ENCODE measurements at regions not wholly inside any gene's neighbourhood (a gene's known extent, or its start where the extent isn't known, plus 50 kb on each side); places are given as distances from the start of the nearest gene placed in this dataset.

GRCh38 chr5:133681896-133682295 lies 69.6 kb upstream of the FSTL4 start:
- no peak for DNase-seq

DNA sequence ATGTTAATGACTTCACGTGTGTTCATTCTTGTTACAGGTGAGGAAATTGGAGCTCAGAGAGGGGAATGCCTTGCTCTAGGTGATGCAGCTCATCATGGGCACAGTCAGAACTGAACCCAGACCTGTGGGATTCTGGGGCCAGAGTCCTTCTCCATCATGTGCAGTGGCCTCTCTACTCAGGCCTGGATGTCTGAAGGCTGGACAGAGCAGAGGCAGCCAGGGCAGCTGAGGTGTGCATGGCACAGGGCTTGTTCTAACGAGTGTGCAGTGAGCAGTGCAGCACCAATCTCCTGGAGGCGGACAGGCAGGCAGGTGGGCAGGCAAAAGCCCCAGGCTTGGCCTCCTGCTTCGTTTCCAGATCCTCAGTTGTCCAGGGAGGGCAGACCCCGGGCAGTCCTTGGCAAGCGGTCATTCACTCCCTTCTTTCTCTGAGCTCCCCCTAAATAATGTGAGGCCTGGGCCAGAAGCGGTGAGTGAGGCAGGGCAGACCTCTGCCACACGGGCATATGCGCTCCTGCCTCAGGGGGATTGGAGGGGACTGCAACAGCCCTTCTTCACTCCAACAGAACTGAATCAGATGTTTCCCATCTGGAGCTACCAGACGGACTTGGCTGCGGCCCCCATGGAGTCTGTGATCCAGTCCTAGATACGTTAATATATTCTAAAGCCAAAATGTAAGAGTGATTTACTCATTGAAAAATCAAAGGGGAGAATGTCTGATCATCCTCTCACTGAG lies 68.7 kb upstream of the FSTL4 start:
- DNase-seq: no peak

DNA sequence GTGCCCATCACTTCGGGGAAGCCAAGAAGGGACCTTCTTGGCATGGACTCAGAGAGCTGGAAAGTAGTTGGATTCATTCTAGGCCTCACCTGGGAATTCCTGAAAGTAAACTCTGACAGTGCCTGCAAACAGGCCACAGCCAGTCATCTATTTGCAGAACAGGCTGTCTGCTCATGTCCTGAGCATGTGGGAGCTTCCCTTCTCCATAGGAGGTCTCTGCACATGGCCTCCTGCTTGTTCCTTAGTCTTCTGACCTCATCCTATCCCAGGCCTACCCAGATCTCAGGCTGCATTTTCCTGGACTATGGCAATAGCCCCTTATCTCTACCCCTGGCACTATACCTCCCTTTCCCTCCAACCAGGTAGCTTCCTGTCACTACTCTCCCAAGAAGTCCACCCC lies 67.2 kb upstream of the FSTL4 start:
- no peak for DNase-seq

- no peak for DNase-seq
Measured at GRCh38 chr5:133675376-133676154, 63.2 kb upstream of the FSTL4 start.

DNA sequence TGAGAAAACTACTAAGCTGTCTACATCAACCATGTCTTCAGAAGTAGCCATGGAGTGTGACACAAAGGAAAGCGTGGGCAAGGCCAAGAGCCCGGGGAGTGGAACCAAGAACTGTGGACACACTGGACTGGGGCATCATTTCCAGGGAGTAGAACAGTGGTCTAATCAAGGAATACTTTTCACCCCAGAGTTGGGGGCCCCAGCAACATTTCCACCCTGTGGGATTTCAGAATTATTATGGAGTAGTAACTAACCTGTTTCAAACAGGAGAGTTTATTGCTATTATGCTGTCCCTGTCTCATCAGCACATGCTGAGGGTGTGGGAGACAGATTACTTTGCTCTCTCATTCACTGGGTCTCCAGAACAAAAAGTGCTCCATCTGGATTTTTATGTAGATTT lies 58.0 kb upstream of the FSTL4 start:
- no peak for DNase-seq

DNA sequence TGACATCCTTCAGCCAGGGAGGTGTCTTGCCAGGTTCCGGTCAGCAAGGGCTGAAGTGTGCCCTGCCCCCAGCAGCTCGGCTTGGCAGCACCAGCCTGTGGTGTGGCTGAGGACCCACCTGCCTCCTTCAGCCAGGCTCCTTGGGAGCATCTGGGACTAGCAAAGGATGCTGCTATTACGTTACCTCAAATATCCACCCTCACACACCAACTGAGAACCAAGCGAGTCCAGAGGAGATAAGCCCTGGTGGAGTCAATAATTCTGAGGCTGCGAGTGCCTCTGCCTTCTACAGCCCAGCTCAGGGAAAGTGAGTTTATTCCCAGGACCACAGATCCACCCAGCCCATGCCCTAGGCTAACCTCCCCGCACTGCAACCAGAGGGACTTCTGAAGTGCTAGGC lies 57.1 kb upstream of the FSTL4 start:
- DNase-seq: no peak

DNA sequence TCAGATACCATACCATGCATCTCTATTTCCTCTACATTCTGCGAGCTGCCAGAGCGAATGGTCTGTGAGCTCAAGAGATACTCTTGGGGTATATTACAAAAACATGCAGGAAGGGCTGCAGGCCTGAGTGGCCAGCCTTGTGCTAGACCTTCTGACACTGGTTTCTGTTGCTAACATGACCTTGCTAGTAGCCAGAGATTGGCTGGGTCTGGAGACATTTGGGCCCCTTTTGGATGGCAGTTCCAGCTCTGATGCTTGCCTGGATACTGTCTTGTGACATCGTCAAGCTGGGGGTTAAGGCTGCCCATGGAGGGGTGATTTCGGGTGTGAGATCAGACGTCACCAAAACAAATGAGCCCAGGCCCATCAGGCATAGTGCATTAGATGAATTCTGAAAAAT lies 56.1 kb upstream of the FSTL4 start:
- DNase-seq: no peak

DNA sequence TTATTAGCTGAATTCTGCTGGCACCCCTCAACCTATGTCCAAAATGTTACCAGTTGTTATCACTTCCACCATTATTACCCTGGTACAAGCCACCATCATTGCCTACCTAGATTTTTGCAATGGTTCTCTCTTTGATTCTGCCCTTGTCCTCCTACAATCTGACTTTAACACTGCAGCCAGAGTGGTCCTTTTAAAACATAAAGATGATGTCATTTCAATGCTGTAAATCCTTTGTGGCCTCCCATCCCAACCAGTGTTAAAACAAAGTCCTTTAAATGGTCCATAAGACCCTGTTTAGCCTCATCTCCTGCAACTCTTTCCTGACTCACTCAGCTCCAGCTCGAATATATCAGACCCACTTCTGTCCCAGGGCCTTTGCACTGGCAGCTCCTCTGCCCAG lies 54.9 kb upstream of the FSTL4 start:
- no peak for DNase-seq

GRCh38 chr5:133665571-133665970 lies 53.2 kb upstream of the FSTL4 start:
- DNase-seq: no peak

GRCh38 chr5:133664422-133664821 lies 52.1 kb upstream of the FSTL4 start:
- no peak for DNase-seq

DNA sequence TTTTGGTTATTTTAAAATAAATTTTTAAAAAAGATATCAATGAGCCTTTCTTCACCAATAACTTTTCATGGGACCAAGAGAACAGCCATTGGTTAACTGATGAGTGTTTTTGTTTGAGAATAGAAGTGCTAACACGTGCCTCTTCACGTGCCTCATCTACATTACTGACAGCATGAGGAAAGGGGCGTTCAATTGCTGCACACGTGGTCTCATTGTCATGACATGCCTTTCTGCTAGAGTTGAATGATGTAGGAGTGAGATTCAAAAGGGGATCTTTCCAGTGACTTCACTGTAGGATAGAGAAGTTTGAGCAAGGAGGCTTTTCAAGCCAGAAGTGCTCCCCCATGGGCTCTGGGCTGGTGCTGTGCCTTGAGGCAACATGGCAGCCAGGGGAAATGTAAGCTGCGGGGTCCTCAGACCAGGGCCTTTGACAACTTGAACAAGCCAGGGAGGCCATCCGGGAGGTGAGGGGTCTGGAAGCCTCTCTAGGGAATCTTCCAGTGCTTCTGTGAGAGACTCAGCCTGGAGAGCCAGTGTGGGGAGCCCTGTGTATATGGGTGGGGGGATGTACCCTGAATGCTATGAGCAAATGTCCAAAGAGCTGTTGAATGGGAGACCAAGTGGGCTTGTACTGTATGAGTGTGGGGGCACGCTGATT lies 51.2 kb upstream of the FSTL4 start:
- no peak for DNase-seq

DNA sequence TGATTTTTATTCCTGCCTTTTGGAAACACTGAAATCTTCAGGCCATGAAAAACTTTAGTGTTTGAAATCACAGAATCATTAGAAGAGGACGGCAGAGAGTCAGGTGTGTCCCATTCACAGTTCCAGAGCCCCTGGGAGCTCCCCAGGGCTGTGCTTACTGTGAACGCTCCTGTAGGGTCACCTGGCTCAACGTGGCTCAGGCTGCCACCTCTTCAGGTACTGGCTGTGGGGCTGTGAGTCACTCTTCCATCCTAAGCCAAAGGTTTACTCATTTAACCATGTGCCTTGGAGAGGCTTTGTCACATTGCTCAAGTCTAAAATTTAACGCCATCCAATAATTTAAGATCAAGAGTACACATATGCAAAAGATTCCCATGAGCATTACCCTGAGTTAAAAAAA lies 50.2 kb upstream of the FSTL4 start:
- no peak for DNase-seq
